Large intestine (tissue), 3 donors: ENCODE measurements at regions not wholly inside any gene's neighbourhood (a gene's known extent, or its start where the extent isn't known, plus 50 kb on each side); places are given as distances from the start of the nearest gene placed in this dataset.

Experiments
- DNase-seq, 2 donors: peaks; one replicate each; pipeline versions ENCODE4 v3.0.0 to v3.0.0-alpha.2; 2013
- H3K27ac ChIP-seq: one replicate; pipeline ENCODE4 v1.5.1; 2013; ENCODE audit warnings: low read length
- H3K27me3 ChIP-seq: 2 replicates; pipeline ENCODE4 v1.6.1; 2013; ENCODE audit warnings: low read length; ENCODE audit not compliant: control insufficient read depth, insufficient read depth
- H3K36me3 ChIP-seq: 2 replicates; pipeline ENCODE4 v1.6.1; 2013; ENCODE audit warnings: low read length; ENCODE audit not compliant: control insufficient read depth, insufficient read depth
- H3K4me1 ChIP-seq: one replicate; pipeline ENCODE4 v1.6.1; 2013; ENCODE audit warnings: low read length; ENCODE audit not compliant: control insufficient read depth, insufficient read depth
- H3K4me3 ChIP-seq: one replicate; pipeline ENCODE4 v1.5.1; 2013; ENCODE audit warnings: low read length
- H3K9me3 ChIP-seq: one replicate; pipeline ENCODE4 v1.6.1; 2013; ENCODE audit warnings: mild to moderate bottlenecking, low read depth, low read length, moderate library complexity; ENCODE audit not compliant: control insufficient read depth
- WGBS: methylation state at CpG from one replicate; pipeline ENCODE4 v1.1.5; 2013; ENCODE audit warnings: low lambda C conversion rate; ENCODE audit not compliant: insufficient coverage; 5-methylcytosine and 5-hydroxymethylcytosine counted together

- no peaks in the 10 kb centered on the region for H3K9me3 ChIP-seq
- no peak overlapping the region for H3K27ac ChIP-seq
- no CpG with 5 or more reads among the region's 5 CpGs for WGBS
These were observed 174.9 kb upstream of the C11orf87 start for GRCh38 chr11:109247071-109247470.

GRCh38 chr11:109249597-109249996, 172.4 kb upstream of the C11orf87 start:
- no peaks in the 10 kb centered on the region for H3K9me3 ChIP-seq
- WGBS, result no CpG with 5 or more reads among the region's 3 CpGs

More at GRCh38 chr11:109247071-109247470, 174.9 kb upstream of the C11orf87 start:
- DNase-seq, result no peak
- H3K27me3 ChIP-seq, result no peaks in the 10 kb centered on the region
- H3K4me3 ChIP-seq, result no peak overlapping the region
- H3K36me3 ChIP-seq, result no peaks in the 10 kb centered on the region
- H3K4me1 ChIP-seq, result no peaks in the 10 kb centered on the region

GRCh38 chr11:109251230-109251629, 170.8 kb upstream of the C11orf87 start:
- Histone ChIP-seq H3K4me3 (no peak overlapping the region), H3K9me3 (peaks cover 3% of the 10 kb centered on the region), H3K36me3 (no peaks in the 10 kb centered on the region), H3K4me1 (no peaks in the 10 kb centered on the region), H3K27me3 (no peaks in the 10 kb centered on the region), H3K27ac (no peak overlapping the region)
- DNase-seq, result no peak
- 78% methylated on average over 2 of the region's 5 CpGs for WGBS

More at GRCh38 chr11:109249597-109249996, 172.4 kb upstream of the C11orf87 start:
- Histone ChIP-seq H3K4me1 (no peaks in the 10 kb centered on the region), H3K4me3 (no peak overlapping the region), H3K27me3 (no peaks in the 10 kb centered on the region), H3K27ac (no peak overlapping the region), H3K36me3 (no peaks in the 10 kb centered on the region)
- DNase-seq, result no peak

- no CpG with 5 or more reads among the region's 1 CpG for WGBS
These were observed 157.9 kb upstream of the C11orf87 start for GRCh38 chr11:109264128-109264527.

GRCh38 chr11:109267293-109268095, 154.5 kb upstream of the C11orf87 start:
- Histone ChIP-seq H3K27me3 (no peaks in the 10 kb centered on the region), H3K36me3 (no peaks in the 10 kb centered on the region)
- no peak for DNase-seq

More at GRCh38 chr11:109264128-109264527, 157.9 kb upstream of the C11orf87 start:
- Histone ChIP-seq H3K9me3 (peaks cover 7% of the 10 kb centered on the region), H3K27ac (no peak overlapping the region), H3K4me3 (no peak overlapping the region), H3K27me3 (no peaks in the 10 kb centered on the region), H3K4me1 (no peaks in the 10 kb centered on the region), H3K36me3 (no peaks in the 10 kb centered on the region)
- DNase-seq, result no peak

GRCh38 chr11:109275931-109276330, 146.1 kb upstream of the C11orf87 start:
- no peaks in the 10 kb centered on the region for H3K4me1 ChIP-seq
- WGBS, result no CpG with 5 or more reads among the region's 2 CpGs
- H3K4me3 ChIP-seq, result no peak overlapping the region
- H3K9me3 ChIP-seq, result no peaks in the 10 kb centered on the region
- no peaks in the 10 kb centered on the region for H3K36me3 ChIP-seq
- no peak overlapping the region for H3K27ac ChIP-seq
- DNase-seq, result no peak
- no peaks in the 10 kb centered on the region for H3K27me3 ChIP-seq

More at GRCh38 chr11:109267293-109268095, 154.5 kb upstream of the C11orf87 start:
- Histone ChIP-seq H3K27ac (no peak overlapping the region), H3K9me3 (peaks cover 3% of the 10 kb centered on the region), H3K4me3 (no peak overlapping the region), H3K4me1 (no peaks in the 10 kb centered on the region)
- 20% methylated on average over 1 of the region's 2 CpGs for WGBS

GRCh38 chr11:109285465-109285864, 136.5 kb upstream of the C11orf87 start:
- Histone ChIP-seq H3K36me3 (no peaks in the 10 kb centered on the region), H3K9me3 (no peaks in the 10 kb centered on the region), H3K4me1 (no peaks in the 10 kb centered on the region), H3K27me3 (no peaks in the 10 kb centered on the region), H3K4me3 (no peak overlapping the region), H3K27ac (no peak overlapping the region)
- 77% methylated on average over 2 of the region's 2 CpGs for WGBS
- no peak for DNase-seq

GRCh38 chr11:109291553-109291952, 130.4 kb upstream of the C11orf87 start:
- Histone ChIP-seq H3K36me3 (no peaks in the 10 kb centered on the region), H3K27me3 (no peaks in the 10 kb centered on the region), H3K4me1 (no peaks in the 10 kb centered on the region), H3K9me3 (no peaks in the 10 kb centered on the region), H3K27ac (no peak overlapping the region), H3K4me3 (no peak overlapping the region)
- no peak for DNase-seq
- 100% methylated on average over 1 of the region's 2 CpGs for WGBS

GRCh38 chr11:109298865-109299264, 123.1 kb upstream of the C11orf87 start:
- Histone ChIP-seq H3K27me3 (no peaks in the 10 kb centered on the region), H3K4me3 (no peak overlapping the region), H3K36me3 (no peaks in the 10 kb centered on the region), H3K9me3 (no peaks in the 10 kb centered on the region), H3K4me1 (no peaks in the 10 kb centered on the region), H3K27ac (no peak overlapping the region)
- no CpG with 5 or more reads among the region's 2 CpGs for WGBS
- DNase-seq, result no peak

- Histone ChIP-seq H3K9me3 (no peaks in the 10 kb centered on the region), H3K4me1 (no peaks in the 10 kb centered on the region), H3K36me3 (no peaks in the 10 kb centered on the region), H3K27me3 (no peaks in the 10 kb centered on the region), H3K4me3 (no peak overlapping the region), H3K27ac (no peak overlapping the region)
- no CpG with 5 or more reads among the region's 3 CpGs for WGBS
- no peak for DNase-seq
These were observed 121.8 kb upstream of the C11orf87 start for GRCh38 chr11:109300211-109300610.
